ENCODE measurements at regions not wholly inside any gene's neighbourhood (a gene's known extent, or its start where the extent isn't known, plus 50 kb on each side); places are given as distances from the start of the nearest gene placed in this dataset.

GRCh38 chr5:174180639-174181038 lies 135.1 kb downstream of the NSG2 start:
- no peak for TF ChIP-seq CTCF (IDR thresholded peaks at IDR 0.05; ENCODE audit: low read depth, low read length)
- Histone ChIP-seq H3K27me3 (ENCODE audit: insufficient read depth, low read depth, severe bottlenecking) (peaks cover 11% of the 10 kb centered on the region), H3K9me3 (ENCODE audit: severe bottlenecking) (no peaks in the 10 kb centered on the region), H3K27ac (no peak overlapping the region), H3K4me3 (ENCODE audit: low read depth, low read length) (no peak overlapping the region), H3K36me3 (no peaks in the 10 kb centered on the region)
- no peak for DNase-seq

GRCh38 chr5:174182111-174182510 lies 136.6 kb downstream of the NSG2 start:
- TF ChIP-seq CTCF (IDR thresholded peaks at IDR 0.05; ENCODE audit: low read depth, low read length) = no peak
- Histone ChIP-seq H3K27me3 (ENCODE audit: insufficient read depth, low read depth, severe bottlenecking) (peaks cover 17% of the 10 kb centered on the region), H3K27ac (no peak overlapping the region), H3K4me3 (ENCODE audit: low read depth, low read length) (no peak overlapping the region), H3K9me3 (ENCODE audit: severe bottlenecking) (no peaks in the 10 kb centered on the region), H3K36me3 (no peaks in the 10 kb centered on the region)
- no peak for DNase-seq

- no peaks in the 10 kb centered on the region for H3K36me3 ChIP-seq
- H3K27ac ChIP-seq = no peak overlapping the region
- no peaks in the 10 kb centered on the region for H3K9me3 ChIP-seq (ENCODE audit: severe bottlenecking)
- H3K4me3 ChIP-seq (ENCODE audit: low read depth, low read length) = no peak overlapping the region
- DNase-seq = no peak
- no peak for TF ChIP-seq CTCF (IDR thresholded peaks at IDR 0.05; ENCODE audit: low read depth, low read length)
- peaks cover 25% of the 10 kb centered on the region for H3K27me3 ChIP-seq (ENCODE audit: insufficient read depth, low read depth, severe bottlenecking)
Observed at GRCh38 chr5:174183701-174184100, 138.2 kb downstream of the NSG2 start.

GRCh38 chr5:174185506-174185905 lies 140.0 kb downstream of the NSG2 start:
- H3K36me3 ChIP-seq = no peaks in the 10 kb centered on the region
- no peak for DNase-seq
- no peak overlapping the region for H3K27ac ChIP-seq
- no peak for TF ChIP-seq CTCF (IDR thresholded peaks at IDR 0.05; ENCODE audit: low read depth, low read length)
- no peaks in the 10 kb centered on the region for H3K9me3 ChIP-seq (ENCODE audit: severe bottlenecking)
- H3K4me3 ChIP-seq (ENCODE audit: low read depth, low read length) = no peak overlapping the region
- peaks cover 32% of the 10 kb centered on the region for H3K27me3 ChIP-seq (ENCODE audit: insufficient read depth, low read depth, severe bottlenecking)

- no peak for DNase-seq
- no peak for TF ChIP-seq CTCF (IDR thresholded peaks at IDR 0.05; ENCODE audit: low read depth, low read length)
- peaks cover 39% of the 10 kb centered on the region for H3K27me3 ChIP-seq (ENCODE audit: insufficient read depth, low read depth, severe bottlenecking)
Observed at GRCh38 chr5:174186096-174186695, 140.7 kb downstream of the NSG2 start.

GRCh38 chr5:174187001-174187400 lies 141.5 kb downstream of the NSG2 start:
- Histone ChIP-seq H3K9me3 (ENCODE audit: severe bottlenecking) (no peaks in the 10 kb centered on the region), H3K4me3 (ENCODE audit: low read depth, low read length) (no peak overlapping the region), H3K27ac (no peak overlapping the region), H3K36me3 (no peaks in the 10 kb centered on the region), H3K27me3 (ENCODE audit: insufficient read depth, low read depth, severe bottlenecking) (peaks cover 39% of the 10 kb centered on the region)
- no peak for DNase-seq
- no peak for TF ChIP-seq CTCF (IDR thresholded peaks at IDR 0.05; ENCODE audit: low read depth, low read length)

More at GRCh38 chr5:174186096-174186695, 140.7 kb downstream of the NSG2 start:
- H3K27ac ChIP-seq = no peak overlapping the region
- H3K36me3 ChIP-seq = no peaks in the 10 kb centered on the region
- no peaks in the 10 kb centered on the region for H3K9me3 ChIP-seq (ENCODE audit: severe bottlenecking)
- no peak overlapping the region for H3K4me3 ChIP-seq (ENCODE audit: low read depth, low read length)
